WTC11 (cell line): ENCODE measurements at regions not wholly inside any gene's neighbourhood (a gene's known extent, or its start where the extent isn't known, plus 50 kb on each side); places are given as distances from the start of the nearest gene placed in this dataset.

ENCODE experiments used
- ATAC-seq: fragments of 200-7000 bp; cut with Tn5 transposase; 2 replicates; pipeline ENCODE4 v1.10.0; 2021; ENCODE audit warnings: mild to moderate bottlenecking, moderate library complexity
- CTCF ChIA-PET: fragments of 300-600 bp; sonication (Branson Sonifier 250); formaldehyde crosslinking; loops from one replicate; lab custom pipeline; 2021; ENCODE audit warnings: antibody characterized with exemption; lab: Charles Lee
- POLR2A ChIA-PET: fragments of 350-600 bp; sonication (Branson Sonifier 250); formaldehyde crosslinking; loops from one replicate; lab custom pipeline; 2021; ENCODE audit warnings: antibody characterized with exemption; lab: Charles Lee
- DNase-seq: peaks from one replicate; pipeline ENCODE4 v3.0.0; 2021; ENCODE audit warnings: low spot score
- H3K27ac Mint-ChIP-seq: 2 replicates; pipeline ENCODE4 v1.8.0; 2021; ENCODE audit warnings: mixed read lengths
- H3K27me3 Mint-ChIP-seq: 2 replicates; pipeline ENCODE4 v1.8.0; 2021; ENCODE audit warnings: low read depth, mild to moderate bottlenecking, moderate library complexity, mixed read lengths
- H3K36me3 Mint-ChIP-seq: 2 replicates; pipeline ENCODE4 v1.8.0; 2021; ENCODE audit warnings: mixed read lengths
- H3K4me1 Mint-ChIP-seq: 2 replicates; pipeline ENCODE4 v1.8.0; 2022; ENCODE audit warnings: mixed read lengths
- H3K4me3 Mint-ChIP-seq: 2 replicates; pipeline ENCODE4 v1.8.0; 2021; ENCODE audit warnings: mild to moderate bottlenecking, moderate library complexity, mixed read lengths
- H3K9me3 Mint-ChIP-seq: 2 replicates; pipeline ENCODE4 v1.8.0; 2021; ENCODE audit warnings: mixed read lengths
- AR ChIP-seq: fragments of 250-450 bp; sonication (Bioruptor Pico); IDR thresholded peaks from 2 replicates; pipeline ENCODE4 v1.9.0; 2021; ENCODE audit warnings: mild to moderate bottlenecking
- ATF1 ChIP-seq: sonication (generic); formaldehyde crosslinking; IDR thresholded peaks from 2 replicates; pipeline ENCODE4 v1.8.1; 2023; ENCODE audit warnings: mild to moderate bottlenecking, moderate library complexity, missing genetic modification reagents
- CDX4 ChIP-seq: fragments of 250-450 bp; sonication (Bioruptor Pico); IDR thresholded peaks from 2 replicates; pipeline ENCODE4 v1.9.0; 2021; ENCODE audit warnings: moderate library complexity, mild to moderate bottlenecking, inconsistent platforms, borderline replicate concordance
- CTCF ChIP-seq: fragments of 200-600 bp; IDR thresholded peaks from 2 replicates; pipeline ENCODE4 v1.8.0; 2022; ENCODE audit warnings: antibody characterized with exemption
- GTF2I ChIP-seq: fragments of 250-450 bp; sonication (Bioruptor Pico); conservative IDR thresholded peaks from 2 replicates; pipeline ENCODE4 v1.4.0; 2021; ENCODE audit warnings: mild to moderate bottlenecking
- HMGXB4 ChIP-seq: sonication (generic); formaldehyde crosslinking; IDR thresholded peaks from 2 replicates; pipeline ENCODE4 v1.8.1; 2023; ENCODE audit warnings: mild to moderate bottlenecking, moderate library complexity, missing genetic modification reagents
- MLX ChIP-seq: sonication (generic); formaldehyde crosslinking; IDR thresholded peaks from 2 replicates; pipeline ENCODE4 v1.8.1; 2023; ENCODE audit warnings: mild to moderate bottlenecking, missing genetic modification reagents, moderate library complexity
- NFATC4 ChIP-seq: fragments of 250-450 bp; sonication (Bioruptor Pico); IDR thresholded peaks from 2 replicates; pipeline ENCODE4 v1.9.0; 2021; ENCODE audit warnings: mild to moderate bottlenecking
- NR3C1 ChIP-seq: sonication (generic); formaldehyde crosslinking; conservative IDR thresholded peaks from 2 replicates; pipeline ENCODE4 v1.8.1; 2023; ENCODE audit warnings: low read depth, mild to moderate bottlenecking, missing genetic modification reagents
- PRDM15 ChIP-seq: sonication (generic); formaldehyde crosslinking; IDR thresholded peaks from 2 replicates; pipeline ENCODE4 v1.8.0; 2022; ENCODE audit warnings: missing genetic modification reagents
- RELA ChIP-seq: sonication (generic); formaldehyde crosslinking; IDR thresholded peaks from 2 replicates; pipeline ENCODE4 v1.8.1; 2022; ENCODE audit warnings: missing genetic modification reagents, mild to moderate bottlenecking, borderline replicate concordance
- SOX15 ChIP-seq: fragments of 250-450 bp; sonication (Bioruptor Pico); IDR thresholded peaks from 2 replicates; pipeline ENCODE4 v1.9.0; 2021; ENCODE audit warnings: mild to moderate bottlenecking
- STAT6 ChIP-seq: sonication (generic); formaldehyde crosslinking; conservative IDR thresholded peaks from 2 replicates; pipeline ENCODE4 v1.8.1; 2023; ENCODE audit warnings: mild to moderate bottlenecking, low read depth, missing genetic modification reagents, moderate library complexity
- USF1 ChIP-seq: sonication (generic); formaldehyde crosslinking; IDR thresholded peaks from 2 replicates; pipeline ENCODE4 v1.8.0; 2022; ENCODE audit warnings: mild to moderate bottlenecking, missing genetic modification reagents
- ZBTB21 ChIP-seq: sonication (generic); formaldehyde crosslinking; IDR thresholded peaks from 2 replicates; pipeline ENCODE4 v1.8.1; 2023; ENCODE audit warnings: mild to moderate bottlenecking, missing genetic modification reagents, borderline replicate concordance
- ZNF121 ChIP-seq: sonication (generic); formaldehyde crosslinking; IDR thresholded peaks from 2 replicates; pipeline ENCODE4 v1.8.0; 2023; ENCODE audit warnings: missing genetic modification reagents
- ZNF219 ChIP-seq: sonication (generic); formaldehyde crosslinking; IDR thresholded peaks from 2 replicates; pipeline ENCODE4 v1.8.0; 2023; ENCODE audit warnings: missing genetic modification reagents, mild to moderate bottlenecking, borderline replicate concordance

GRCh38 chr4:32932156-32932555, 2212.0 kb downstream of the PCDH7 start:
- DNase-seq, result no peak
- no peaks in the 10 kb centered on the region; the same call in 1 of the 2 replicates for H3K9me3 Mint-ChIP-seq
- H3K27me3 Mint-ChIP-seq, result no peaks in the 10 kb centered on the region
- TF ChIP-seq AR (CRISPR knock-in tag) (no peak), NR3C1 (CRISPR knock-in tag) (no peak), MLX (CRISPR knock-in tag) (no peak), ATF1 (no peak), STAT6 (CRISPR knock-in tag) (no peak), ZBTB21 (no peak), USF1 (CRISPR knock-in tag) (no peak), GTF2I (CRISPR knock-in tag) (no peak), CDX4 (CRISPR knock-in tag) (no peak), SOX15 (CRISPR knock-in tag) (no peak), CTCF (no peak), ZNF219 (CRISPR knock-in tag) (no peak), HMGXB4 (no peak), NFATC4 (CRISPR knock-in tag) (no peak), RELA (CRISPR knock-in tag) (no peak), PRDM15 (no peak), ZNF121 (CRISPR knock-in tag) (no peak)
- no peak for ATAC-seq
- no peaks in the 10 kb centered on the region for H3K36me3 Mint-ChIP-seq
- no peak overlapping the region for H3K27ac Mint-ChIP-seq
- ChIA-PET POLR2A (no interaction called here), CTCF (no interaction called here)
- H3K4me3 Mint-ChIP-seq, result no peak overlapping the region
- peaks cover 13% of the 10 kb centered on the region for H3K4me1 Mint-ChIP-seq
